GM23338 (cell line): ENCODE measurements at regions not wholly inside any gene's neighbourhood (a gene's known extent, or its start where the extent isn't known, plus 50 kb on each side); places are given as distances from the start of the nearest gene placed in this dataset.
"Not testable (repeated sequence)": the region's sequence is repeated elsewhere in the genome, so short reads cannot be mapped to it uniquely, and the experiment has no call there.

ENCODE experiments used
- ATAC-seq: fragments of 200-7000 bp; cut with Tn5 transposase; 3 replicates; pipeline ENCODE4 v1.9.1; 2020
- DNase-seq: peaks from one replicate; pipeline ENCODE4 v3.0.0-alpha.2; 2015; ENCODE audit warnings: low spot score
- H2AFZ ChIP-seq: fragments of 200-600 bp; sonication (generic); 2 replicates; pipeline ENCODE4 v1.8.0; 2016; ENCODE audit warnings: antibody characterized with exemption, mild to moderate bottlenecking, moderate library complexity
- H3F3A ChIP-seq: fragments of 200-600 bp; sonication (generic); replicated peaks from 2 replicates; pipeline ENCODE4 v1.8.0; 2017; ENCODE audit warnings: antibody characterized with exemption, mixed run types, low read depth
- H3K27ac ChIP-seq: fragments of 200-600 bp; sonication (generic); 2 replicates; pipeline ENCODE4 v1.6.1; 2016; ENCODE audit warnings: low read depth
- H3K27me3 ChIP-seq: fragments of 200-600 bp; sonication (generic); 2 replicates; pipeline ENCODE4 v1.8.0; 2016; ENCODE audit warnings: mild to moderate bottlenecking, mixed run types, moderate library complexity; ENCODE audit not compliant: insufficient read depth
- H3K36me3 ChIP-seq: fragments of 200-600 bp; sonication (generic); 2 replicates; pipeline ENCODE4 v1.8.0; 2016; ENCODE audit warnings: mild to moderate bottlenecking; ENCODE audit not compliant: insufficient read depth
- H3K4me1 ChIP-seq: fragments of 200-600 bp; sonication (generic); 2 replicates; pipeline ENCODE4 v1.8.0; 2016; ENCODE audit warnings: mild to moderate bottlenecking, moderate library complexity; ENCODE audit not compliant: insufficient read depth
- H3K4me2 ChIP-seq: fragments of 200-600 bp; sonication (generic); 2 replicates; pipeline ENCODE4 v1.7.1; 2017; ENCODE audit warnings: mixed run types
- H3K4me3 ChIP-seq: fragments of 200-600 bp; sonication (generic); 2 replicates; pipeline ENCODE4 v1.6.1; 2016; ENCODE audit warnings: mixed run types
- H3K79me2 ChIP-seq: fragments of 200-600 bp; sonication (generic); replicated peaks from 2 replicates; pipeline ENCODE4 v1.8.0; 2017; ENCODE audit warnings: mild to moderate bottlenecking; ENCODE audit not compliant: insufficient read depth
- H3K9me2 ChIP-seq: fragments of 200-600 bp; sonication (generic); 2 replicates; pipeline ENCODE4 v1.8.0; 2017; ENCODE audit not compliant: insufficient read depth
- H4K20me1 ChIP-seq: fragments of 200-600 bp; sonication (generic); replicated peaks from 2 replicates; pipeline ENCODE4 v1.8.0; 2017; ENCODE audit warnings: mild to moderate bottlenecking; ENCODE audit not compliant: insufficient read depth
- H3K27ac Mint-ChIP-seq: 2 replicates; pipeline ENCODE4 v1.8.0; 2020; ENCODE audit warnings: inconsistent platforms, mild to moderate bottlenecking, moderate library complexity, mixed read lengths
- H3K27me3 Mint-ChIP-seq: 3 replicates; pipeline ENCODE4 v1.8.0; 2022; ENCODE audit warnings: low read depth, mild to moderate bottlenecking, moderate library complexity, mixed read lengths, inconsistent platforms; ENCODE audit not compliant: insufficient read depth, poor library complexity
- H3K36me3 Mint-ChIP-seq: 3 replicates; pipeline ENCODE4 v1.8.0; 2021; ENCODE audit warnings: low read depth, mild to moderate bottlenecking, inconsistent platforms, moderate library complexity, mixed read lengths
- H3K4me1 Mint-ChIP-seq: 3 replicates; pipeline ENCODE4 v1.8.0; 2020; ENCODE audit warnings: mild to moderate bottlenecking, inconsistent platforms, mixed read lengths
- H3K4me3 Mint-ChIP-seq: 3 replicates; pipeline ENCODE4 v1.8.0; 2021; ENCODE audit warnings: moderate library complexity, mild to moderate bottlenecking, inconsistent platforms, mixed read lengths
- H3K9me3 Mint-ChIP-seq: 3 replicates; pipeline ENCODE4 v1.8.0; 2020; ENCODE audit warnings: moderate library complexity, mild to moderate bottlenecking, inconsistent platforms, mixed read lengths
- JUNB ChIP-seq: IDR thresholded peaks from one replicate; pipeline ENCODE4 v1.6.1; 2016; ENCODE audit warnings: antibody characterized with exemption; ENCODE audit not compliant: unreplicated experiment
- ZNF114 ChIP-seq: fragments of 250-450 bp; sonication (Bioruptor Pico); IDR thresholded peaks from 2 replicates; pipeline ENCODE4 v1.5.0; 2020; ENCODE audit warnings: mild to moderate bottlenecking, moderate library complexity
- ZNF331 ChIP-seq: fragments of 250-450 bp; sonication (Bioruptor Pico); IDR thresholded peaks from 2 replicates; pipeline ENCODE4 v1.5.0; 2020; ENCODE audit warnings: low read depth, mild to moderate bottlenecking, moderate library complexity
- TF ChIP-seq, protein P1 (sequence below), 2 experiments: fragments of 200-600 bp in 1 of 2; sonication (generic) in 1 of 2; conservative IDR thresholded peaks; 2 replicates each; pipeline versions ENCODE4 v1.5.1 to v1.6.1; 2016 to 2017; ENCODE audit warnings: antibody characterized with exemption in 2 of 2, low read depth in 2 of 2, mild to moderate bottlenecking in 2 of 2, moderate library complexity in 1 of 2
- TF ChIP-seq, protein P2 (sequence below): IDR thresholded peaks from one replicate; pipeline ENCODE4 v1.6.1; 2018; ENCODE audit warnings: antibody characterized with exemption; ENCODE audit not compliant: unreplicated experiment

DNA sequence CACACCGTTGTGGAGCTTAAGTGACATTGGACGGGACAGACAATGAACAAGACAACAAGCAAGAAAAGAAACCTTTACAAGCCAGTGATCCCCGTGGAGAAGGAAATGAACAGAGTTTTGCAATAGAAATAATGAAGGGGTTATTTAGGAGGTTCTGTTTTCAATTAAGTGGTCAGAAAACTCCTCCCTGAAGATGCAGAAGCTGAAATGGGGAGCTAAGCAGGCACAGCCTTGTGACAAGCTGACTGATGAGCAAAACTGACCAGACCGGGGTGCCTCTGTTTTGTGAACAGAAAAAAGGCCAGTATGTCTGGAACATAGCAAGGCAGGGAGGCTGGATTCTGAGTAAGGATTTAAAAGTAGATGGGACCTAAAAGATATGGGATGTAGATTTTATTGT lies 299.8 kb upstream of the POM121L12 start (continued):
- no peak for TF ChIP-seq JUNB
- no peak for TF ChIP-seq ZNF331 (CRISPR knock-in tag)
- no peak for TF ChIP-seq ZNF114 (CRISPR knock-in tag)
- TF ChIP-seq, protein P1, sequence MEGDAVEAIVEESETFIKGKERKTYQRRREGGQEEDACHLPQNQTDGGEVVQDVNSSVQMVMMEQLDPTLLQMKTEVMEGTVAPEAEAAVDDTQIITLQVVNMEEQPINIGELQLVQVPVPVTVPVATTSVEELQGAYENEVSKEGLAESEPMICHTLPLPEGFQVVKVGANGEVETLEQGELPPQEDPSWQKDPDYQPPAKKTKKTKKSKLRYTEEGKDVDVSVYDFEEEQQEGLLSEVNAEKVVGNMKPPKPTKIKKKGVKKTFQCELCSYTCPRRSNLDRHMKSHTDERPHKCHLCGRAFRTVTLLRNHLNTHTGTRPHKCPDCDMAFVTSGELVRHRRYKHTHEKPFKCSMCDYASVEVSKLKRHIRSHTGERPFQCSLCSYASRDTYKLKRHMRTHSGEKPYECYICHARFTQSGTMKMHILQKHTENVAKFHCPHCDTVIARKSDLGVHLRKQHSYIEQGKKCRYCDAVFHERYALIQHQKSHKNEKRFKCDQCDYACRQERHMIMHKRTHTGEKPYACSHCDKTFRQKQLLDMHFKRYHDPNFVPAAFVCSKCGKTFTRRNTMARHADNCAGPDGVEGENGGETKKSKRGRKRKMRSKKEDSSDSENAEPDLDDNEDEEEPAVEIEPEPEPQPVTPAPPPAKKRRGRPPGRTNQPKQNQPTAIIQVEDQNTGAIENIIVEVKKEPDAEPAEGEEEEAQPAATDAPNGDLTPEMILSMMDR (conservative IDR thresholded peaks at IDR 0.05; ENCODE audit: low read depth in 2 of 2), result no peak
- TF ChIP-seq, protein P2, sequence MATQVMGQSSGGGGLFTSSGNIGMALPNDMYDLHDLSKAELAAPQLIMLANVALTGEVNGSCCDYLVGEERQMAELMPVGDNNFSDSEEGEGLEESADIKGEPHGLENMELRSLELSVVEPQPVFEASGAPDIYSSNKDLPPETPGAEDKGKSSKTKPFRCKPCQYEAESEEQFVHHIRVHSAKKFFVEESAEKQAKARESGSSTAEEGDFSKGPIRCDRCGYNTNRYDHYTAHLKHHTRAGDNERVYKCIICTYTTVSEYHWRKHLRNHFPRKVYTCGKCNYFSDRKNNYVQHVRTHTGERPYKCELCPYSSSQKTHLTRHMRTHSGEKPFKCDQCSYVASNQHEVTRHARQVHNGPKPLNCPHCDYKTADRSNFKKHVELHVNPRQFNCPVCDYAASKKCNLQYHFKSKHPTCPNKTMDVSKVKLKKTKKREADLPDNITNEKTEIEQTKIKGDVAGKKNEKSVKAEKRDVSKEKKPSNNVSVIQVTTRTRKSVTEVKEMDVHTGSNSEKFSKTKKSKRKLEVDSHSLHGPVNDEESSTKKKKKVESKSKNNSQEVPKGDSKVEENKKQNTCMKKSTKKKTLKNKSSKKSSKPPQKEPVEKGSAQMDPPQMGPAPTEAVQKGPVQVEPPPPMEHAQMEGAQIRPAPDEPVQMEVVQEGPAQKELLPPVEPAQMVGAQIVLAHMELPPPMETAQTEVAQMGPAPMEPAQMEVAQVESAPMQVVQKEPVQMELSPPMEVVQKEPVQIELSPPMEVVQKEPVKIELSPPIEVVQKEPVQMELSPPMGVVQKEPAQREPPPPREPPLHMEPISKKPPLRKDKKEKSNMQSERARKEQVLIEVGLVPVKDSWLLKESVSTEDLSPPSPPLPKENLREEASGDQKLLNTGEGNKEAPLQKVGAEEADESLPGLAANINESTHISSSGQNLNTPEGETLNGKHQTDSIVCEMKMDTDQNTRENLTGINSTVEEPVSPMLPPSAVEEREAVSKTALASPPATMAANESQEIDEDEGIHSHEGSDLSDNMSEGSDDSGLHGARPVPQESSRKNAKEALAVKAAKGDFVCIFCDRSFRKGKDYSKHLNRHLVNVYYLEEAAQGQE, result no peak

GRCh38 chr7:52728683-52729082 lies 306.8 kb upstream of the POM121L12 start:
- H3K4me3 Mint-ChIP-seq, H4K20me1 ChIP-seq, H3K27me3 ChIP-seq, H3K27me3 Mint-ChIP-seq, H3K4me1 ChIP-seq, H3K4me1 Mint-ChIP-seq, H2AFZ ChIP-seq, H3K4me3 ChIP-seq, ATAC-seq, H3K4me2 ChIP-seq, H3K36me3 ChIP-seq, H3K36me3 Mint-ChIP-seq, DNase-seq, H3K27ac Mint-ChIP-seq, H3K27ac ChIP-seq, H3K79me2 ChIP-seq, H3K9me2 ChIP-seq, H3F3A ChIP-seq: not testable (repeated sequence)
- peaks cover 11% of the 10 kb centered on the region; the same call in 2 of the 3 replicates for H3K9me3 Mint-ChIP-seq

GRCh38 chr7:52727632-52728031 lies 307.8 kb upstream of the POM121L12 start:
- DNase-seq (no peak), ATAC-seq (no peak)
- Histone ChIP-seq H3K4me2 (no peak overlapping the region), H3F3A (no peaks in the 10 kb centered on the region), H3K79me2 (no peaks in the 10 kb centered on the region), H3K9me2 (no peaks in the 10 kb centered on the region), H3K36me3 (no peaks in the 10 kb centered on the region), H3K27ac (no peak overlapping the region), H4K20me1 (no peaks in the 10 kb centered on the region), H3K4me3 (no peak overlapping the region), H2AFZ (no peak overlapping the region), H3K27me3 (no peaks in the 10 kb centered on the region), H3K4me1 (0 out of 2 replicates have a peak, but pooled peaks cover 4% of the 10 kb centered on the region)
- H3K9me3 Mint-ChIP-seq, result peaks cover 8% of the 10 kb centered on the region; the same call in 2 of the 3 replicates
- H3K4me3 Mint-ChIP-seq, result no peak overlapping the region
- no peaks in the 10 kb centered on the region for H3K36me3 Mint-ChIP-seq
- no peaks in the 10 kb centered on the region for H3K4me1 Mint-ChIP-seq
- H3K27me3 Mint-ChIP-seq, result no peaks in the 10 kb centered on the region
- H3K27ac Mint-ChIP-seq, result no peak overlapping the region
- TF ChIP-seq, protein P2, result no peak
